WTC11 (cell line): ENCODE measurements at regions not wholly inside any gene's neighbourhood (a gene's known extent, or its start where the extent isn't known, plus 50 kb on each side); places are given as distances from the start of the nearest gene placed in this dataset.
A peak's percentile ranks its signal among the peaks of the same experiment; 100 is the strongest.

Experiments used
- ATAC-seq: fragments of 200-7000 bp; cut with Tn5 transposase; 2 replicates; pipeline ENCODE4 v1.10.0; 2021; ENCODE audit warnings: mild to moderate bottlenecking, moderate library complexity
- CTCF ChIA-PET: fragments of 300-600 bp; sonication (Branson Sonifier 250); formaldehyde crosslinking; loops from one replicate; lab custom pipeline; 2021; ENCODE audit warnings: antibody characterized with exemption; lab: Charles Lee
- POLR2A ChIA-PET: fragments of 350-600 bp; sonication (Branson Sonifier 250); formaldehyde crosslinking; loops from one replicate; lab custom pipeline; 2021; ENCODE audit warnings: antibody characterized with exemption; lab: Charles Lee
- DNase-seq: peaks from one replicate; pipeline ENCODE4 v3.0.0; 2021; ENCODE audit warnings: low spot score
- H3K27ac Mint-ChIP-seq: 2 replicates; pipeline ENCODE4 v1.8.0; 2021; ENCODE audit warnings: mixed read lengths
- H3K27me3 Mint-ChIP-seq: 2 replicates; pipeline ENCODE4 v1.8.0; 2021; ENCODE audit warnings: low read depth, mild to moderate bottlenecking, moderate library complexity, mixed read lengths
- H3K36me3 Mint-ChIP-seq: 2 replicates; pipeline ENCODE4 v1.8.0; 2021; ENCODE audit warnings: mixed read lengths
- H3K4me1 Mint-ChIP-seq: 2 replicates; pipeline ENCODE4 v1.8.0; 2022; ENCODE audit warnings: mixed read lengths
- H3K4me3 Mint-ChIP-seq: 2 replicates; pipeline ENCODE4 v1.8.0; 2021; ENCODE audit warnings: mild to moderate bottlenecking, moderate library complexity, mixed read lengths
- H3K9me3 Mint-ChIP-seq: 2 replicates; pipeline ENCODE4 v1.8.0; 2021; ENCODE audit warnings: mixed read lengths
- CREM ChIP-seq: sonication (generic); formaldehyde crosslinking; IDR thresholded peaks from 2 replicates; pipeline ENCODE4 v1.8.1; 2022; ENCODE audit warnings: mild to moderate bottlenecking, missing genetic modification reagents, moderate library complexity
- GTF2I ChIP-seq: fragments of 250-450 bp; sonication (Bioruptor Pico); conservative IDR thresholded peaks from 2 replicates; pipeline ENCODE4 v1.4.0; 2021; ENCODE audit warnings: mild to moderate bottlenecking
- HMGA2 ChIP-seq: fragments of 250-450 bp; sonication (Bioruptor Pico); IDR thresholded peaks from 2 replicates; pipeline ENCODE4 v1.4.0; 2021; ENCODE audit warnings: mild to moderate bottlenecking, moderate library complexity
- NR1H2 ChIP-seq: sonication (generic); formaldehyde crosslinking; IDR thresholded peaks from 2 replicates; pipeline ENCODE4 v1.9.0; 2021; ENCODE audit warnings: mild to moderate bottlenecking, moderate library complexity, missing genetic modification reagents
- PRRX2 ChIP-seq: fragments of 250-450 bp; sonication (Bioruptor Pico); IDR thresholded peaks from 2 replicates; pipeline ENCODE4 v1.8.0; 2021; ENCODE audit warnings: mild to moderate bottlenecking
- SMAD4 ChIP-seq: sonication (generic); formaldehyde crosslinking; IDR thresholded peaks from 2 replicates; pipeline ENCODE4 v1.8.0; 2022; ENCODE audit warnings: mild to moderate bottlenecking, missing genetic modification reagents
- SOX15 ChIP-seq: fragments of 250-450 bp; sonication (Bioruptor Pico); IDR thresholded peaks from 2 replicates; pipeline ENCODE4 v1.9.0; 2021; ENCODE audit warnings: mild to moderate bottlenecking
- SP1 ChIP-seq: sonication (generic); formaldehyde crosslinking; conservative IDR thresholded peaks from 2 replicates; pipeline ENCODE4 v1.8.1; 2022; ENCODE audit warnings: missing genetic modification reagents
- ZNF138 ChIP-seq: sonication (generic); formaldehyde crosslinking; conservative IDR thresholded peaks from 2 replicates; pipeline ENCODE4 v1.8.1; 2022; ENCODE audit warnings: mild to moderate bottlenecking, moderate library complexity, missing genetic modification reagents
- ZNF396 ChIP-seq: fragments of 250-450 bp; sonication (Bioruptor Pico); IDR thresholded peaks from 2 replicates; pipeline ENCODE4 v1.8.0; 2021; ENCODE audit warnings: mild to moderate bottlenecking, moderate library complexity, borderline replicate concordance
- TF ChIP-seq, protein P1 (sequence below): fragments of 200-600 bp; IDR thresholded peaks from 2 replicates; pipeline ENCODE4 v1.8.0; 2022; ENCODE audit warnings: antibody characterized with exemption
- TF ChIP-seq, protein P2 (sequence below): sonication (generic); formaldehyde crosslinking; IDR thresholded peaks from 2 replicates; pipeline ENCODE4 v1.8.1; 2022; ENCODE audit warnings: low read depth, missing genetic modification reagents, borderline replicate concordance
- TF ChIP-seq, protein P3 (sequence below): sonication (generic); formaldehyde crosslinking; IDR thresholded peaks from 2 replicates; pipeline ENCODE4 v1.8.1; 2023; ENCODE audit warnings: mild to moderate bottlenecking, missing genetic modification reagents, borderline replicate concordance
- TF ChIP-seq, protein P4 (sequence below): sonication (generic); formaldehyde crosslinking; IDR thresholded peaks from 2 replicates; pipeline ENCODE4 v1.8.1; 2022; ENCODE audit warnings: missing genetic modification reagents, borderline replicate concordance
- TF ChIP-seq, protein P5 (sequence below): sonication (generic); formaldehyde crosslinking; IDR thresholded peaks from 2 replicates; pipeline ENCODE4 v1.8.1; 2022; ENCODE audit warnings: low read depth, mild to moderate bottlenecking, moderate library complexity, missing genetic modification reagents, borderline replicate concordance
- TF ChIP-seq, protein P6 (sequence below): sonication (generic); formaldehyde crosslinking; conservative IDR thresholded peaks from 2 replicates; pipeline ENCODE4 v1.8.1; 2023; ENCODE audit warnings: mild to moderate bottlenecking, low read depth, missing genetic modification reagents, moderate library complexity
- TF ChIP-seq, protein P7 (sequence below): fragments of 250-450 bp; sonication (Bioruptor Pico); IDR thresholded peaks from 2 replicates; pipeline ENCODE4 v1.9.0; 2021; ENCODE audit warnings: moderate library complexity, mild to moderate bottlenecking, inconsistent platforms, borderline replicate concordance

DNA sequence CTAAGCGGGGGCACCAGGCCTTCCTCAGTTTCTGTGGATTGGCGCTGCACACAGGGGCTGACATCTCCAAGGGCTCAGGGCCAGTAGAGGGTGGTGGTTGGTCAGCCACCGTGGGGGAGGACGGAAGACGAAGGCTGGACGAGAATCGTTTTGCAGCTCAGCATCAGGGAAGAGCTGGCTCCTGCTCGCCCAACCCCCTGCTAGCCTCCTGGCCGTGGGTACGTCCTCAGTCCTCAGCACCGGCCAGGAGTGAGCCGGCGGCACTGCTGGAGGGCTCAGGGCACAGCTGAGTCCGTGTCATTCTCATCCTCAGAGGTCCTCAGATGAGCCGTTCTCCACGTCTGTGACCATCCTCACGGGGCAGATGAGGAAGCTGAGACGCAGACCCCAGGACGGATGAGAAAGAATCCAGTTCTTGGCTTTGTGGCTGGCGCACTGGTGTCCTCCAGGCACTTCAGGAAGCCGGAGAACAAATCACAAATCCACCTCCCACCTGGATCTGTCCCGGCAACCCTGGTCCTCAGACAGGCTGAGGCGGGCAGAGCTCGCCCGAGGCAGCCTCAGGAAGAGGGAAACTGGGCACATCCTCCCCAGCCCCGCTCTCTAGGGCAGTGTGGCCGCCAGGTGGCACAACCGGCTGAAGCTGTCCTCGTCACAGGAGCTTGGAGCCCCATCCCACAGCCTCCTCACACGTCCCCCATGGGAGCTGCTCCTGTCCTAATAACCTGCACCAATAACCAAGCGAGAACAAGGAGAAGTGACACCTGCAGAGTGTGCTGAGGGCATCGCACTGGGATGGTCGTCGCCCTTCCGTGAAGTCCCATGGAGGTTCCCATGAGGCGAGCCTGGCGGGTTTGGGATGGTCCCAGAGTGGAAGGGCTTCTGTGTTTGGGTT lies 393.7 kb downstream of the BRD1 start:
- TF ChIP-seq, protein P1, sequence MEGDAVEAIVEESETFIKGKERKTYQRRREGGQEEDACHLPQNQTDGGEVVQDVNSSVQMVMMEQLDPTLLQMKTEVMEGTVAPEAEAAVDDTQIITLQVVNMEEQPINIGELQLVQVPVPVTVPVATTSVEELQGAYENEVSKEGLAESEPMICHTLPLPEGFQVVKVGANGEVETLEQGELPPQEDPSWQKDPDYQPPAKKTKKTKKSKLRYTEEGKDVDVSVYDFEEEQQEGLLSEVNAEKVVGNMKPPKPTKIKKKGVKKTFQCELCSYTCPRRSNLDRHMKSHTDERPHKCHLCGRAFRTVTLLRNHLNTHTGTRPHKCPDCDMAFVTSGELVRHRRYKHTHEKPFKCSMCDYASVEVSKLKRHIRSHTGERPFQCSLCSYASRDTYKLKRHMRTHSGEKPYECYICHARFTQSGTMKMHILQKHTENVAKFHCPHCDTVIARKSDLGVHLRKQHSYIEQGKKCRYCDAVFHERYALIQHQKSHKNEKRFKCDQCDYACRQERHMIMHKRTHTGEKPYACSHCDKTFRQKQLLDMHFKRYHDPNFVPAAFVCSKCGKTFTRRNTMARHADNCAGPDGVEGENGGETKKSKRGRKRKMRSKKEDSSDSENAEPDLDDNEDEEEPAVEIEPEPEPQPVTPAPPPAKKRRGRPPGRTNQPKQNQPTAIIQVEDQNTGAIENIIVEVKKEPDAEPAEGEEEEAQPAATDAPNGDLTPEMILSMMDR, result 0 out of 2 replicates have a peak, but pooled peaks have one; percentile 24
- TF ChIP-seq, protein P2, sequence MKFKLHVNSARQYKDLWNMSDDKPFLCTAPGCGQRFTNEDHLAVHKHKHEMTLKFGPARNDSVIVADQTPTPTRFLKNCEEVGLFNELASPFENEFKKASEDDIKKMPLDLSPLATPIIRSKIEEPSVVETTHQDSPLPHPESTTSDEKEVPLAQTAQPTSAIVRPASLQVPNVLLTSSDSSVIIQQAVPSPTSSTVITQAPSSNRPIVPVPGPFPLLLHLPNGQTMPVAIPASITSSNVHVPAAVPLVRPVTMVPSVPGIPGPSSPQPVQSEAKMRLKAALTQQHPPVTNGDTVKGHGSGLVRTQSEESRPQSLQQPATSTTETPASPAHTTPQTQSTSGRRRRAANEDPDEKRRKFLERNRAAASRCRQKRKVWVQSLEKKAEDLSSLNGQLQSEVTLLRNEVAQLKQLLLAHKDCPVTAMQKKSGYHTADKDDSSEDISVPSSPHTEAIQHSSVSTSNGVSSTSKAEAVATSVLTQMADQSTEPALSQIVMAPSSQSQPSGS, result no peak
- ATAC-seq, result peak; percentile 94
- no peak overlapping the region for H3K27ac Mint-ChIP-seq
- POLR2A ChIA-PET, result interaction anchor here (0.5 to 1.6 kb wide), 2 partner anchors 114 to 192 kb away, joined by 3 to 4 read pairs; no protein-coding TSS in a partner anchor
- DNase-seq, result peak; percentile 67
- no peaks in the 10 kb centered on the region for H3K27me3 Mint-ChIP-seq
- H3K36me3 Mint-ChIP-seq, result no peaks in the 10 kb centered on the region
- H3K4me1 Mint-ChIP-seq, result no peaks in the 10 kb centered on the region
- CTCF ChIA-PET, result interaction anchor here (0.5 to 3.8 kb wide), 40 partner anchors 8 to 651 kb away, joined by 3 to 70 read pairs (median 5); partner anchors contain the start of gene MLC1
- no peaks in the 10 kb centered on the region for H3K9me3 Mint-ChIP-seq
- H3K4me3 Mint-ChIP-seq, result no peak overlapping the region

DNA sequence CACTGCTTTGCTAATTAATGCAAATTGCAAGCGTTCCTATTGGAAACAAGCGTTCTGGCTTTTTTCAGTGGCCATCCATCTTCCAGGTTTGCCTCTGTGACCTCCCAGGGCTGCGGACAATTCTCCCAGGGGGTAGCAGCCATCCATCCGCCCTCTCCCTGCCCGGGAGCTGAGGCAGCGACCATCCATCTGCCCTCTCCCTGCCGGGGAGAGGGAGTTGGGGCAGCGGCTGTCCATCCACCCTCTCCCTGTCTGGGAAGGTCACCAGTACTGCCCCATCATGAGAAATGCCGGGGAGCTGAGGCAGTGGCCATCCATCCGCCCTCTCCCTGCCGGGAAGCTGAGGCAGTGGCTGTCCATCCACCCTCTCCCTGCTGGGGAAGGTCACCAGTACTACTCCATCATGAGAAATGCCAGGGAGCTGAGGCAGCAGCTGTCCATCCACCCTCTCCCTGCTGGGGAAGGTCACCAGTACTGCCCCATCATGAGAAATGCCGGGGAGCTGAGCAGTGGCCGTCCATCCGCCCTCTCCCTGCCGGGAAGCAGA lies 394.7 kb downstream of the BRD1 start:
- no peaks in the 10 kb centered on the region for H3K36me3 Mint-ChIP-seq
- H3K4me1 Mint-ChIP-seq, result no peaks in the 10 kb centered on the region
- ATAC-seq (no peak), DNase-seq (no peak)
- no peaks in the 10 kb centered on the region for H3K27me3 Mint-ChIP-seq
- H3K27ac Mint-ChIP-seq, result no peak overlapping the region
- TF ChIP-seq, protein P3, sequence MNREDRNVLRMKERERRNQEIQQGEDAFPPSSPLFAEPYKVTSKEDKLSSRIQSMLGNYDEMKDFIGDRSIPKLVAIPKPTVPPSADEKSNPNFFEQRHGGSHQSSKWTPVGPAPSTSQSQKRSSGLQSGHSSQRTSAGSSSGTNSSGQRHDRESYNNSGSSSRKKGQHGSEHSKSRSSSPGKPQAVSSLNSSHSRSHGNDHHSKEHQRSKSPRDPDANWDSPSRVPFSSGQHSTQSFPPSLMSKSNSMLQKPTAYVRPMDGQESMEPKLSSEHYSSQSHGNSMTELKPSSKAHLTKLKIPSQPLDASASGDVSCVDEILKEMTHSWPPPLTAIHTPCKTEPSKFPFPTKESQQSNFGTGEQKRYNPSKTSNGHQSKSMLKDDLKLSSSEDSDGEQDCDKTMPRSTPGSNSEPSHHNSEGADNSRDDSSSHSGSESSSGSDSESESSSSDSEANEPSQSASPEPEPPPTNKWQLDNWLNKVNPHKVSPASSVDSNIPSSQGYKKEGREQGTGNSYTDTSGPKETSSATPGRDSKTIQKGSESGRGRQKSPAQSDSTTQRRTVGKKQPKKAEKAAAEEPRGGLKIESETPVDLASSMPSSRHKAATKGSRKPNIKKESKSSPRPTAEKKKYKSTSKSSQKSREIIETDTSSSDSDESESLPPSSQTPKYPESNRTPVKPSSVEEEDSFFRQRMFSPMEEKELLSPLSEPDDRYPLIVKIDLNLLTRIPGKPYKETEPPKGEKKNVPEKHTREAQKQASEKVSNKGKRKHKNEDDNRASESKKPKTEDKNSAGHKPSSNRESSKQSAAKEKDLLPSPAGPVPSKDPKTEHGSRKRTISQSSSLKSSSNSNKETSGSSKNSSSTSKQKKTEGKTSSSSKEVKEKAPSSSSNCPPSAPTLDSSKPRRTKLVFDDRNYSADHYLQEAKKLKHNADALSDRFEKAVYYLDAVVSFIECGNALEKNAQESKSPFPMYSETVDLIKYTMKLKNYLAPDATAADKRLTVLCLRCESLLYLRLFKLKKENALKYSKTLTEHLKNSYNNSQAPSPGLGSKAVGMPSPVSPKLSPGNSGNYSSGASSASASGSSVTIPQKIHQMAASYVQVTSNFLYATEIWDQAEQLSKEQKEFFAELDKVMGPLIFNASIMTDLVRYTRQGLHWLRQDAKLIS, result no peak
- TF ChIP-seq PRRX2 (CRISPR knock-in tag) (no peak), NR1H2 (CRISPR knock-in tag) (no peak), ZNF138 (no peak), SP1 (CRISPR knock-in tag) (no peak), CREM (no peak), SMAD4 (CRISPR knock-in tag) (no peak), HMGA2 (CRISPR knock-in tag) (no peak), SOX15 (CRISPR knock-in tag) (no peak), GTF2I (CRISPR knock-in tag) (no peak), ZNF396 (CRISPR knock-in tag) (no peak)
- TF ChIP-seq, protein P4, sequence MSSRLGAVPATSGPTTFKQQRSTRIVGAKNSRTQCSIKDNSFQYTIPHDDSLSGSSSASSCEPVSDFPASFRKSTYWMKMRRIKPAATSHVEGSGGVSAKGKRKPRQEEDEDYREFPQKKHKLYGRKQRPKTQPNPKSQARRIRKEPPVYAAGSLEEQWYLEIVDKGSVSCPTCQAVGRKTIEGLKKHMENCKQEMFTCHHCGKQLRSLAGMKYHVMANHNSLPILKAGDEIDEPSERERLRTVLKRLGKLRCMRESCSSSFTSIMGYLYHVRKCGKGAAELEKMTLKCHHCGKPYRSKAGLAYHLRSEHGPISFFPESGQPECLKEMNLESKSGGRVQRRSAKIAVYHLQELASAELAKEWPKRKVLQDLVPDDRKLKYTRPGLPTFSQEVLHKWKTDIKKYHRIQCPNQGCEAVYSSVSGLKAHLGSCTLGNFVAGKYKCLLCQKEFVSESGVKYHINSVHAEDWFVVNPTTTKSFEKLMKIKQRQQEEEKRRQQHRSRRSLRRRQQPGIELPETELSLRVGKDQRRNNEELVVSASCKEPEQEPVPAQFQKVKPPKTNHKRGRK (CRISPR knock-in tag), result no peak
- TF ChIP-seq, protein P5, sequence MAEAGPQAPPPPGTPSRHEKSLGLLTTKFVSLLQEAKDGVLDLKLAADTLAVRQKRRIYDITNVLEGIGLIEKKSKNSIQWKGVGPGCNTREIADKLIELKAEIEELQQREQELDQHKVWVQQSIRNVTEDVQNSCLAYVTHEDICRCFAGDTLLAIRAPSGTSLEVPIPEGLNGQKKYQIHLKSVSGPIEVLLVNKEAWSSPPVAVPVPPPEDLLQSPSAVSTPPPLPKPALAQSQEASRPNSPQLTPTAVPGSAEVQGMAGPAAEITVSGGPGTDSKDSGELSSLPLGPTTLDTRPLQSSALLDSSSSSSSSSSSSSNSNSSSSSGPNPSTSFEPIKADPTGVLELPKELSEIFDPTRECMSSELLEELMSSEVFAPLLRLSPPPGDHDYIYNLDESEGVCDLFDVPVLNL (CRISPR knock-in tag), result no peak
- TF ChIP-seq, protein P6, sequence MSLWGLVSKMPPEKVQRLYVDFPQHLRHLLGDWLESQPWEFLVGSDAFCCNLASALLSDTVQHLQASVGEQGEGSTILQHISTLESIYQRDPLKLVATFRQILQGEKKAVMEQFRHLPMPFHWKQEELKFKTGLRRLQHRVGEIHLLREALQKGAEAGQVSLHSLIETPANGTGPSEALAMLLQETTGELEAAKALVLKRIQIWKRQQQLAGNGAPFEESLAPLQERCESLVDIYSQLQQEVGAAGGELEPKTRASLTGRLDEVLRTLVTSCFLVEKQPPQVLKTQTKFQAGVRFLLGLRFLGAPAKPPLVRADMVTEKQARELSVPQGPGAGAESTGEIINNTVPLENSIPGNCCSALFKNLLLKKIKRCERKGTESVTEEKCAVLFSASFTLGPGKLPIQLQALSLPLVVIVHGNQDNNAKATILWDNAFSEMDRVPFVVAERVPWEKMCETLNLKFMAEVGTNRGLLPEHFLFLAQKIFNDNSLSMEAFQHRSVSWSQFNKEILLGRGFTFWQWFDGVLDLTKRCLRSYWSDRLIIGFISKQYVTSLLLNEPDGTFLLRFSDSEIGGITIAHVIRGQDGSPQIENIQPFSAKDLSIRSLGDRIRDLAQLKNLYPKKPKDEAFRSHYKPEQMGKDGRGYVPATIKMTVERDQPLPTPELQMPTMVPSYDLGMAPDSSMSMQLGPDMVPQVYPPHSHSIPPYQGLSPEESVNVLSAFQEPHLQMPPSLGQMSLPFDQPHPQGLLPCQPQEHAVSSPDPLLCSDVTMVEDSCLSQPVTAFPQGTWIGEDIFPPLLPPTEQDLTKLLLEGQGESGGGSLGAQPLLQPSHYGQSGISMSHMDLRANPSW (CRISPR knock-in tag), result no peak
- TF ChIP-seq, protein P7, sequence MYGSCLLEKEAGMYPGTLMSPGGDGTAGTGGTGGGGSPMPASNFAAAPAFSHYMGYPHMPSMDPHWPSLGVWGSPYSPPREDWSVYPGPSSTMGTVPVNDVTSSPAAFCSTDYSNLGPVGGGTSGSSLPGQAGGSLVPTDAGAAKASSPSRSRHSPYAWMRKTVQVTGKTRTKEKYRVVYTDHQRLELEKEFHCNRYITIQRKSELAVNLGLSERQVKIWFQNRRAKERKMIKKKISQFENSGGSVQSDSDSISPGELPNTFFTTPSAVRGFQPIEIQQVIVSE (CRISPR knock-in tag), result no peak
- ChIA-PET CTCF (interaction anchor here (1.2 to 3.8 kb wide), 10 partner anchors 9 to 200 kb away, joined by 3 to 70 read pairs (median 7); no protein-coding TSS in a partner anchor), POLR2A (no interaction called here)
- no peak overlapping the region for H3K4me3 Mint-ChIP-seq
- no peaks in the 10 kb centered on the region for H3K9me3 Mint-ChIP-seq
